Liver (tissue), 2 donors: ENCODE measurements at regions not wholly inside any gene's neighbourhood (a gene's known extent, or its start where the extent isn't known, plus 50 kb on each side); places are given as distances from the start of the nearest gene placed in this dataset.

Experiments used
- TF ChIP-seq, protein P1 (sequence below): fragments of 150-350 bp; IDR thresholded peaks from 2 replicates; pipeline ENCODE4 v1.5.1; 2017; ENCODE audit warnings: improper control_type of control experiment, low read depth, low read length; ENCODE audit not compliant: missing input control
- TF ChIP-seq, protein P2 (sequence below): IDR thresholded peaks from 2 replicates; pipeline ENCODE4 v1.6.1; 2016; ENCODE audit warnings: antibody characterized with exemption
- donor health status: healthy.

DNA sequence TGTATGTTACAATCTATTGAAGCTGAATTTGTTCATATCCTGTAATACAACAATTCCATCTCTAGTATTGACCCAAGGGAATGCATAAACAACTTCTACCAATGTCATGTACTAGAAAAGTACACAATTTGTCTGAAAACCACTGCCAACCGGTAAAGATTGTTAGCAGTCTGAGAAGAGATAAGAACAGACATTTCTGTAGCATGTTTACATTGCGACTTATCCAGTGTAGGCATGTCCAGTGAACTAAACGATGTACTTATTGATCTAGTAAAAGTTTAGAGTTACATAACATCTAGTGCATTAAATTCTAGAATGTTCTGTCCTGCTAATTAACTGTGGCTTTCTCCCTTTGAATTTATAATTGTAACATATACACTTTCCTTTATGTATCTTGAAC, 425.9 kb downstream of the SLITRK6 start:
- TF ChIP-seq, protein P1, sequence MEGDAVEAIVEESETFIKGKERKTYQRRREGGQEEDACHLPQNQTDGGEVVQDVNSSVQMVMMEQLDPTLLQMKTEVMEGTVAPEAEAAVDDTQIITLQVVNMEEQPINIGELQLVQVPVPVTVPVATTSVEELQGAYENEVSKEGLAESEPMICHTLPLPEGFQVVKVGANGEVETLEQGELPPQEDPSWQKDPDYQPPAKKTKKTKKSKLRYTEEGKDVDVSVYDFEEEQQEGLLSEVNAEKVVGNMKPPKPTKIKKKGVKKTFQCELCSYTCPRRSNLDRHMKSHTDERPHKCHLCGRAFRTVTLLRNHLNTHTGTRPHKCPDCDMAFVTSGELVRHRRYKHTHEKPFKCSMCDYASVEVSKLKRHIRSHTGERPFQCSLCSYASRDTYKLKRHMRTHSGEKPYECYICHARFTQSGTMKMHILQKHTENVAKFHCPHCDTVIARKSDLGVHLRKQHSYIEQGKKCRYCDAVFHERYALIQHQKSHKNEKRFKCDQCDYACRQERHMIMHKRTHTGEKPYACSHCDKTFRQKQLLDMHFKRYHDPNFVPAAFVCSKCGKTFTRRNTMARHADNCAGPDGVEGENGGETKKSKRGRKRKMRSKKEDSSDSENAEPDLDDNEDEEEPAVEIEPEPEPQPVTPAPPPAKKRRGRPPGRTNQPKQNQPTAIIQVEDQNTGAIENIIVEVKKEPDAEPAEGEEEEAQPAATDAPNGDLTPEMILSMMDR = no peak
- TF ChIP-seq, protein P2, sequence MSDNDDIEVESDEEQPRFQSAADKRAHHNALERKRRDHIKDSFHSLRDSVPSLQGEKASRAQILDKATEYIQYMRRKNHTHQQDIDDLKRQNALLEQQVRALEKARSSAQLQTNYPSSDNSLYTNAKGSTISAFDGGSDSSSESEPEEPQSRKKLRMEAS = no peak
